IMR-90 (cell line): ENCODE measurements at regions not wholly inside any gene's neighbourhood (a gene's known extent, or its start where the extent isn't known, plus 50 kb on each side); places are given as distances from the start of the nearest gene placed in this dataset.

Source experiments
- ATAC-seq: fragments of 200-7000 bp; cut with Tn5 transposase; 2 replicates; pipeline ENCODE4 v1.9.1; 2020; ENCODE audit warnings: low read depth, mild to moderate bottlenecking, moderate library complexity
- BruUV-seq: library from RNA; stranded (reverse); fragments of 400-500 nt; replicated peaks from 2 replicates; lab custom pipeline; 2021; lab: Mats Ljungman, UMichigan
- CTCF ChIA-PET: fragments of 300-600 bp; formaldehyde crosslinking; extraction: SDS; loops from one replicate; lab custom pipeline; 2021; ENCODE audit warnings: antibody characterized with exemption; lab: Yijun Ruan, JAX
- POLR2A ChIA-PET: fragments of 300-600 bp; sonication (Branson Sonifier 250); formaldehyde crosslinking; loops from one replicate; lab custom pipeline; 2022; ENCODE audit warnings: antibody characterized with exemption; ENCODE audit not compliant: unreplicated experiment; lab: Charles Lee
- DNase-seq: peaks from one replicate; pipeline ENCODE4 v3.0.0; 2013
- H2AFZ ChIP-seq: replicated peaks from 2 replicates; pipeline ENCODE3; 2013; ENCODE audit warnings: low read length, mild to moderate bottlenecking; ENCODE audit not compliant: poor library complexity
- H2AK5ac ChIP-seq: 2 replicates; pipeline ENCODE4 v1.6.1; 2013; ENCODE audit warnings: low read depth, low read length, inconsistent platforms
- H2AK9ac ChIP-seq: replicated peaks from 2 replicates; pipeline ENCODE3; 2013; ENCODE audit warnings: mild to moderate bottlenecking, low read depth, low read length, moderate library complexity; ENCODE audit not compliant: poor library complexity
- H2BK120ac ChIP-seq: 2 replicates; pipeline ENCODE4 v1.6.1; 2013; ENCODE audit warnings: low read depth, low read length, inconsistent platforms
- H2BK15ac ChIP-seq: 3 replicates; pipeline ENCODE4 v1.6.1; 2013; ENCODE audit warnings: low read depth, low read length, inconsistent platforms
- H2BK20ac ChIP-seq: 2 replicates; pipeline ENCODE4 v1.6.1; 2013; ENCODE audit warnings: low read depth, mild to moderate bottlenecking, inconsistent platforms, low read length, moderate library complexity
- H2BK5ac ChIP-seq: 2 replicates; pipeline ENCODE4 v1.6.1; 2013; ENCODE audit warnings: mild to moderate bottlenecking, low read depth, low read length, inconsistent platforms; ENCODE audit not compliant: poor library complexity, severe bottlenecking
- H3K14ac ChIP-seq: replicated peaks from 2 replicates; pipeline ENCODE4 v1.6.1; 2013; ENCODE audit warnings: low read depth, low read length, inconsistent platforms
- H3K18ac ChIP-seq: 2 replicates; pipeline ENCODE4 v1.6.1; 2013; ENCODE audit warnings: low read depth, low read length, control low read depth
- H3K23ac ChIP-seq: 2 replicates; pipeline ENCODE4 v1.6.1; 2013; ENCODE audit warnings: low read depth, low read length, inconsistent platforms
- H3K27ac ChIP-seq: 2 replicates; pipeline ENCODE4 v1.5.1; 2013; ENCODE audit warnings: mild to moderate bottlenecking, control low read depth, low read length; ENCODE audit not compliant: insufficient read depth
- H3K27me3 ChIP-seq: 2 replicates; pipeline ENCODE4 v1.6.1; 2013; ENCODE audit warnings: low read length; ENCODE audit not compliant: control insufficient read depth, insufficient read depth
- H3K36me3 ChIP-seq: 2 replicates; pipeline ENCODE4 v1.6.1; 2013; ENCODE audit warnings: low read length, mixed read lengths; ENCODE audit not compliant: control insufficient read depth, insufficient read depth
- H3K4ac ChIP-seq: 2 replicates; pipeline ENCODE4 v1.6.1; 2013; ENCODE audit warnings: low read depth, low read length, inconsistent platforms
- H3K4me1 ChIP-seq: 2 replicates; pipeline ENCODE4 v1.6.1; 2013; ENCODE audit warnings: low read length, mixed read lengths; ENCODE audit not compliant: control insufficient read depth, insufficient read depth
- H3K4me2 ChIP-seq: 2 replicates; pipeline ENCODE4 v1.6.1; 2013; ENCODE audit warnings: low read depth, mild to moderate bottlenecking, control low read depth, low read length, moderate library complexity
- H3K4me3 ChIP-seq: 2 replicates; pipeline ENCODE4 v1.5.1; 2013; ENCODE audit warnings: low read depth, mild to moderate bottlenecking, control low read depth, low read length, moderate library complexity; ENCODE audit not compliant: insufficient read depth
- H3K56ac ChIP-seq: 2 replicates; pipeline ENCODE4 v1.6.1; 2013; ENCODE audit warnings: low read length, inconsistent platforms; ENCODE audit not compliant: insufficient read depth; ENCODE audit errors: extremely low read depth
- H3K79me1 ChIP-seq, 2 experiments: 2 replicates each; pipeline ENCODE4 v1.6.1; 2013; ENCODE audit warnings: low read length in 2 of 2, inconsistent platforms in 1 of 2, low read depth in 1 of 2
- H3K9ac ChIP-seq: 2 replicates; pipeline ENCODE4 v1.6.1; 2013; ENCODE audit warnings: low read depth, low read length, control low read depth
- H3K9me1 ChIP-seq: 2 replicates; pipeline ENCODE4 v1.6.1; 2013; ENCODE audit warnings: low read length, inconsistent platforms; ENCODE audit not compliant: insufficient read depth
- H3K9me3 ChIP-seq: 2 replicates; pipeline ENCODE4 v1.6.1; 2013; ENCODE audit warnings: low read length; ENCODE audit not compliant: control insufficient read depth, insufficient read depth
- H4K20me1 ChIP-seq: 2 replicates; pipeline ENCODE4 v1.6.1; 2013; ENCODE audit warnings: low read length, inconsistent platforms; ENCODE audit not compliant: insufficient read depth
- H4K5ac ChIP-seq: 2 replicates; pipeline ENCODE4 v1.6.1; 2013; ENCODE audit warnings: mild to moderate bottlenecking, low read depth, low read length, control low read depth
- H4K8ac ChIP-seq, 2 experiments: 2 replicates each; pipeline ENCODE4 v1.6.1; 2013; ENCODE audit warnings: low read depth in 2 of 2, low read length in 2 of 2, control low read depth in 1 of 2, inconsistent platforms in 1 of 2
- H4K91ac ChIP-seq: 2 replicates; pipeline ENCODE4 v1.6.1; 2013; ENCODE audit warnings: low read depth, low read length, inconsistent platforms; ENCODE audit not compliant: insufficient read depth
- BHLHE40 ChIP-seq: fragments of 150-350 bp; IDR thresholded peaks from 2 replicates; pipeline ENCODE4 v1.6.1; 2016; ENCODE audit warnings: mild to moderate bottlenecking, low read depth, low read length
- CEBPB ChIP-seq: IDR thresholded peaks from 2 replicates; pipeline ENCODE4 v1.6.1; 2012; ENCODE audit warnings: low read depth, low read length, improper control_type of control experiment
- CHD1 ChIP-seq: IDR thresholded peaks from 2 replicates; pipeline ENCODE4 v1.6.1; 2012; ENCODE audit warnings: low read depth, low read length, improper control_type of control experiment
- CTCF ChIP-seq: conservative IDR thresholded peaks from 2 replicates; pipeline ENCODE4 v1.5.1; 2012; ENCODE audit warnings: mild to moderate bottlenecking, low read depth, low read length, improper control_type of control experiment
- ELK1 ChIP-seq: fragments of 150-350 bp; IDR thresholded peaks from 2 replicates; pipeline ENCODE4 v1.6.1; 2016; ENCODE audit warnings: low read depth, mild to moderate bottlenecking, low read length, moderate library complexity, borderline replicate concordance
- FOS ChIP-seq: fragments of 150-350 bp; IDR thresholded peaks from 2 replicates; pipeline ENCODE4 v1.6.1; 2016; ENCODE audit warnings: low read depth, low read length
- MAFK ChIP-seq: IDR thresholded peaks from 2 replicates; pipeline ENCODE4 v1.6.1; 2012; ENCODE audit warnings: low read depth, low read length, improper control_type of control experiment
- MAZ ChIP-seq: IDR thresholded peaks from 2 replicates; pipeline ENCODE4 v1.6.1; 2012; ENCODE audit warnings: low read depth, mild to moderate bottlenecking, low read length, improper control_type of control experiment, moderate library complexity, borderline replicate concordance
- MXI1 ChIP-seq: IDR thresholded peaks from 2 replicates; pipeline ENCODE4 v1.6.1; 2012; ENCODE audit warnings: low read depth, mild to moderate bottlenecking, low read length, moderate library complexity, borderline replicate concordance
- NFE2L2 ChIP-seq: fragments of 150-350 bp; IDR thresholded peaks from 2 replicates; pipeline ENCODE4 v1.6.1; 2016; ENCODE audit warnings: low read depth, mild to moderate bottlenecking, low read length
- POLR2A ChIP-seq: IDR thresholded peaks from 2 replicates; pipeline ENCODE4 v1.6.1; 2012; ENCODE audit warnings: mild to moderate bottlenecking, low read depth, low read length
- RAD21 ChIP-seq: IDR thresholded peaks from 2 replicates; pipeline ENCODE4 v1.6.1; 2012; ENCODE audit warnings: low read length, improper control_type of control experiment
- RCOR1 ChIP-seq: IDR thresholded peaks from 2 replicates; pipeline ENCODE4 v1.6.1; 2012; ENCODE audit warnings: mild to moderate bottlenecking, low read length, improper control_type of control experiment; ENCODE audit not compliant: insufficient replicate concordance
- RFX5 ChIP-seq: IDR thresholded peaks from 2 replicates; pipeline ENCODE4 v1.8.0; 2012; ENCODE audit warnings: low read depth, mild to moderate bottlenecking, low read length, moderate library complexity
- SMC3 ChIP-seq: fragments of 150-350 bp; IDR thresholded peaks from 2 replicates; pipeline ENCODE4 v1.6.1; 2016; ENCODE audit warnings: low read depth, mild to moderate bottlenecking, antibody characterized with exemption, low read length, moderate library complexity
- USF2 ChIP-seq: fragments of 150-350 bp; IDR thresholded peaks from 2 replicates; pipeline ENCODE4 v1.6.1; 2017; ENCODE audit warnings: mild to moderate bottlenecking, antibody characterized with exemption, low read length, low read depth
- WGBS, 2 experiments: methylation state at CpG; one replicate each; pipeline versions ENCODE4 v1.1.5 to v1.1.7; 2013; ENCODE audit warnings: missing lambda C conversion rate in 2 of 2; ENCODE audit not compliant: insufficient read length in 1 of 2; ENCODE audit errors: extremely low coverage in 2 of 2; 5-methylcytosine and 5-hydroxymethylcytosine counted together
- dilution Hi-C: fragments of 300-500 bp; cut with HindIII; formaldehyde crosslinking; loops from one replicate; pipeline ENCODE4 v1.14.3; 2018; ENCODE audit warnings: low sequenced_read_pairs; ENCODE audit not compliant: unreplicated experiment
- in situ Hi-C: fragments of 300-500 bp; cut with MboI; formaldehyde crosslinking; loops from 3 replicates; pipeline ENCODE4 v1.14.3; 2019; ENCODE audit warnings: low sequenced_read_pairs, inconsistent platforms, mixed read lengths
- intact Hi-C: fragments of 100-400 bp; cut with micrococcal nuclease; formaldehyde crosslinking; loops from 2 replicates; pipeline ENCODE4 v1.10.0; 2022

- ChIA-PET POLR2A (no interaction called here), CTCF (interaction anchor here (1.1 kb wide), 1 partner anchor 13 kb away, joined by 3 read pairs; no protein-coding TSS in a partner anchor)
- Histone ChIP-seq H2AK5ac (peak overlapping the region; percentile 10; the same call in 1 of the 2 replicates), H3K9me1 (peaks cover 14% of the 10 kb centered on the region), H2BK20ac (peak overlapping the region; percentile 11; the same call in 1 of the 2 replicates), H4K5ac (peak overlapping the region; percentile 34; the same call in 1 of the 2 replicates), H4K20me1 (peaks cover 4% of the 10 kb centered on the region; the same call in 1 of the 2 replicates), H2AK9ac (no peak overlapping the region), H3K4ac (peak overlapping the region; percentile 43; the same call in 1 of the 2 replicates), H2BK15ac (peak overlapping the region; percentile 47; the same call in 2 of the 3 replicates), H3K4me2 (peak overlapping the region; percentile 41; the same call in 1 of the 2 replicates), H2BK5ac (peak overlapping the region; percentile 84), H3K36me3 (no peaks in the 10 kb centered on the region), H2AFZ (no peak overlapping the region), H3K79me1 (no peaks in the 10 kb centered on the region), H3K4me1 (peaks cover 17% of the 10 kb centered on the region), H2BK120ac (peak overlapping the region; percentile 28), H3K18ac (peak overlapping the region; percentile 95), H3K4me3 (no peak overlapping the region), H3K27me3 (0 out of 2 replicates have a peak, but pooled peaks cover 3% of the 10 kb centered on the region), H3K56ac (0 out of 2 replicates have a peak overlapping the region, but pooled peaks have one; percentile 17), H3K9me3 (no peaks in the 10 kb centered on the region), H3K9ac (no peak overlapping the region; the same call in 1 of the 2 replicates), H3K27ac (peak overlapping the region; percentile 50; the same call in 1 of the 2 replicates), H3K14ac (peak overlapping the region; percentile 65), H3K23ac (peak overlapping the region; percentile 58), H4K8ac (peak overlapping the region; percentile 10 to 79; a peak in 3 of 4 replicates), H4K91ac (peak overlapping the region; percentile 41)
- ATAC-seq (no peak), DNase-seq (peak; percentile 47)
- dilution Hi-C loops (no loop called here), in situ Hi-C loops (no loop called here), intact Hi-C loops (loop anchor here (5.0 kb wide), 2 partner anchors 89 to 129 kb away; no protein-coding TSS in a partner anchor)
- WGBS, 2 experiments, result no CpG with 5 or more reads among the region's 1 CpG
- BruUV-seq, result no TSS peak
- TF ChIP-seq RFX5 (no peak), RCOR1 (no peak), SMC3 (no peak), CTCF (no peak), BHLHE40 (no peak), CEBPB (no peak), MXI1 (no peak), USF2 (no peak), NFE2L2 (no peak), MAFK (no peak), ELK1 (no peak), POLR2A (no peak), CHD1 (no peak), FOS (no peak), RAD21 (no peak), MAZ (no peak)
Observed at GRCh38 chr9:87193151-87193550, 245.8 kb upstream of the GAS1 start.
